ENCODE measurements at regions not wholly inside any gene's neighbourhood (a gene's known extent, or its start where the extent isn't known, plus 50 kb on each side); places are given as distances from the start of the nearest gene placed in this dataset.

DNA sequence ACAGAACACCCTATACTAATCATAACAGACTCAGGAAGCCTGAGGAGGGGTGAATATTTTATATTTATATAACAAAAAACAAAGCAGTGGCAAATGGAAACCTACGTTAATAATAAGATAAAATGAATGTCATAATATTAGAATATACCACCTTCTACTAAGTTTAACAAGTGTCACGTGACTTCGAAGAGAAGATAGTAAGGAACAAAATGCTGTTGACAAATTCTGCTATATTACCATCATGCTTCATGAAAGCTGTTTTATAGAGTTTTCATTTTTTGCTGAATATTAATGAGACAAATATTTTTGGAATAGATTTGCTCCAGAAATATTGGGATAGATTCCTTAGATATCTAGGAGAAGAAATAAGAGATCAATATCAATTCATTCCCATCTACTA is 450.6 kb upstream of the DCN start:
- TF ChIP-seq, protein P1, sequence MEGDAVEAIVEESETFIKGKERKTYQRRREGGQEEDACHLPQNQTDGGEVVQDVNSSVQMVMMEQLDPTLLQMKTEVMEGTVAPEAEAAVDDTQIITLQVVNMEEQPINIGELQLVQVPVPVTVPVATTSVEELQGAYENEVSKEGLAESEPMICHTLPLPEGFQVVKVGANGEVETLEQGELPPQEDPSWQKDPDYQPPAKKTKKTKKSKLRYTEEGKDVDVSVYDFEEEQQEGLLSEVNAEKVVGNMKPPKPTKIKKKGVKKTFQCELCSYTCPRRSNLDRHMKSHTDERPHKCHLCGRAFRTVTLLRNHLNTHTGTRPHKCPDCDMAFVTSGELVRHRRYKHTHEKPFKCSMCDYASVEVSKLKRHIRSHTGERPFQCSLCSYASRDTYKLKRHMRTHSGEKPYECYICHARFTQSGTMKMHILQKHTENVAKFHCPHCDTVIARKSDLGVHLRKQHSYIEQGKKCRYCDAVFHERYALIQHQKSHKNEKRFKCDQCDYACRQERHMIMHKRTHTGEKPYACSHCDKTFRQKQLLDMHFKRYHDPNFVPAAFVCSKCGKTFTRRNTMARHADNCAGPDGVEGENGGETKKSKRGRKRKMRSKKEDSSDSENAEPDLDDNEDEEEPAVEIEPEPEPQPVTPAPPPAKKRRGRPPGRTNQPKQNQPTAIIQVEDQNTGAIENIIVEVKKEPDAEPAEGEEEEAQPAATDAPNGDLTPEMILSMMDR (IDR thresholded peaks at IDR 0.05; ENCODE audit: borderline replicate concordance, extremely low read depth, low read length, poor library complexity, severe bottlenecking) = no peak
- no peak for TF ChIP-seq EZH2 (IDR thresholded peaks at IDR 0.05; ENCODE audit: borderline replicate concordance, low read depth, low read length, severe bottlenecking)
